Ishikawa (cell line): ENCODE measurements at regions not wholly inside any gene's neighbourhood (a gene's known extent, or its start where the extent isn't known, plus 50 kb on each side); places are given as distances from the start of the nearest gene placed in this dataset.

Experiments
- CEBPB ChIP-seq: IDR thresholded peaks from 2 replicates; pipeline ENCODE4 v1.6.1; 2012
- EP300 ChIP-seq: IDR thresholded peaks from 2 replicates; pipeline ENCODE4 v1.6.1; 2012; ENCODE audit warnings: borderline replicate concordance
- NFIC ChIP-seq: IDR thresholded peaks from 2 replicates; pipeline ENCODE4 v1.6.1; 2012
- TAF1 ChIP-seq: IDR thresholded peaks from 2 replicates; pipeline ENCODE4 v1.6.1; 2012; ENCODE audit warnings: low read depth, mild to moderate bottlenecking
- TCF12 ChIP-seq: IDR thresholded peaks from 2 replicates; pipeline ENCODE4 v1.6.1; 2012; ENCODE audit warnings: low read depth
- TEAD4 ChIP-seq: IDR thresholded peaks from 2 replicates; pipeline ENCODE4 v1.6.1; 2012
- TF ChIP-seq, protein P1 (sequence below): IDR thresholded peaks from 2 replicates; pipeline ENCODE4 v1.6.1; 2012; ENCODE audit warnings: low read depth, mild to moderate bottlenecking

DNA sequence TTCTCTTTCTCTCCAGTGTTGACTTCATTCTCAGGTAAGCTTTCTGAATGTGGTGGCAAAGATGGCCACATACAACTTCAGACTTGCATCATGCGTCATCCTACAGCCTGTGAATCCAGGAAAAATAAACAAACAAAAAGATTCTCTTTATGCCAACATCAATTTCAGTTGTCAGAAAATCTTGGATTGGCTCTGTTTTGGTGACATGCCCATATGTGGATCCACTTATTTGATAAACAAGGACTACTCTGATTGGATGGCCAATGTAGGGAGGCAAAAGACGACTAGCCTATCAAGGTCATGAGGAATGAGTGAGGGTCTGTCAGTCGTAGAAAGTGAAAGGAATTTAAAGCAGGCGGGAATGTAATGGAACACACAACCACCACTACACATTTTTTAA lies 866.6 kb downstream of the USP25 start:
- TF ChIP-seq TEAD4 = no peak
- no peak for TF ChIP-seq NFIC
- TF ChIP-seq EP300 = no peak
- no peak for TF ChIP-seq TCF12
- TF ChIP-seq CEBPB = no peak
- TF ChIP-seq, protein P1, sequence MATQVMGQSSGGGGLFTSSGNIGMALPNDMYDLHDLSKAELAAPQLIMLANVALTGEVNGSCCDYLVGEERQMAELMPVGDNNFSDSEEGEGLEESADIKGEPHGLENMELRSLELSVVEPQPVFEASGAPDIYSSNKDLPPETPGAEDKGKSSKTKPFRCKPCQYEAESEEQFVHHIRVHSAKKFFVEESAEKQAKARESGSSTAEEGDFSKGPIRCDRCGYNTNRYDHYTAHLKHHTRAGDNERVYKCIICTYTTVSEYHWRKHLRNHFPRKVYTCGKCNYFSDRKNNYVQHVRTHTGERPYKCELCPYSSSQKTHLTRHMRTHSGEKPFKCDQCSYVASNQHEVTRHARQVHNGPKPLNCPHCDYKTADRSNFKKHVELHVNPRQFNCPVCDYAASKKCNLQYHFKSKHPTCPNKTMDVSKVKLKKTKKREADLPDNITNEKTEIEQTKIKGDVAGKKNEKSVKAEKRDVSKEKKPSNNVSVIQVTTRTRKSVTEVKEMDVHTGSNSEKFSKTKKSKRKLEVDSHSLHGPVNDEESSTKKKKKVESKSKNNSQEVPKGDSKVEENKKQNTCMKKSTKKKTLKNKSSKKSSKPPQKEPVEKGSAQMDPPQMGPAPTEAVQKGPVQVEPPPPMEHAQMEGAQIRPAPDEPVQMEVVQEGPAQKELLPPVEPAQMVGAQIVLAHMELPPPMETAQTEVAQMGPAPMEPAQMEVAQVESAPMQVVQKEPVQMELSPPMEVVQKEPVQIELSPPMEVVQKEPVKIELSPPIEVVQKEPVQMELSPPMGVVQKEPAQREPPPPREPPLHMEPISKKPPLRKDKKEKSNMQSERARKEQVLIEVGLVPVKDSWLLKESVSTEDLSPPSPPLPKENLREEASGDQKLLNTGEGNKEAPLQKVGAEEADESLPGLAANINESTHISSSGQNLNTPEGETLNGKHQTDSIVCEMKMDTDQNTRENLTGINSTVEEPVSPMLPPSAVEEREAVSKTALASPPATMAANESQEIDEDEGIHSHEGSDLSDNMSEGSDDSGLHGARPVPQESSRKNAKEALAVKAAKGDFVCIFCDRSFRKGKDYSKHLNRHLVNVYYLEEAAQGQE = no peak
- TF ChIP-seq TAF1 = no peak
